ENCODE measurements at regions not wholly inside any gene's neighbourhood (a gene's known extent, or its start where the extent isn't known, plus 50 kb on each side); places are given as distances from the start of the nearest gene placed in this dataset.
"Not testable (repeated sequence)": the region's sequence is repeated elsewhere in the genome, so short reads cannot be mapped to it uniquely, and the experiment has no call there.

GRCh38 chr2:187610450-187610849 is 56.2 kb upstream of the TFPI start:
- DNase-seq = not testable (repeated sequence)

GRCh38 chr2:187612857-187613256 is 58.6 kb upstream of the TFPI start:
- DNase-seq = no peak

GRCh38 chr2:187614756-187615155 is 60.5 kb upstream of the TFPI start:
- DNase-seq = no peak

GRCh38 chr2:187615364-187615763 is 61.1 kb upstream of the TFPI start:
- no peak for DNase-seq

- DNase-seq = no peak
These were observed 61.7 kb upstream of the TFPI start for GRCh38 chr2:187615902-187616301.

GRCh38 chr2:187617120-187617519 is 62.9 kb upstream of the TFPI start:
- no peak for DNase-seq

GRCh38 chr2:187617905-187618304 is 63.7 kb upstream of the TFPI start:
- no peak for DNase-seq

- no peak for DNase-seq
These were observed 64.6 kb upstream of the TFPI start for GRCh38 chr2:187618813-187619212.

- no peak for DNase-seq
These were observed 72.9 kb upstream of the TFPI start for GRCh38 chr2:187627153-187627552.

- not testable (repeated sequence) for DNase-seq
These were observed 82.6 kb upstream of the TFPI start for GRCh38 chr2:187636731-187637391.

GRCh38 chr2:187637392-187637740 is 83.1 kb upstream of the TFPI start:
- not testable (repeated sequence) for DNase-seq

GRCh38 chr2:187637771-187638170 is 83.5 kb upstream of the TFPI start:
- not testable (repeated sequence) for DNase-seq

GRCh38 chr2:187638840-187639239 is 84.6 kb upstream of the TFPI start:
- no peak for DNase-seq

- no peak for DNase-seq
These were observed 86.8 kb upstream of the TFPI start for GRCh38 chr2:187640926-187641510.

- DNase-seq = no peak
These were observed 88.3 kb upstream of the TFPI start for GRCh38 chr2:187642498-187642897.

GRCh38 chr2:187644486-187644885 is 90.3 kb upstream of the TFPI start:
- DNase-seq = no peak

GRCh38 chr2:187644981-187645380 is 90.7 kb upstream of the TFPI start:
- no peak for DNase-seq

- no peak for DNase-seq
These were observed 92.3 kb upstream of the TFPI start for GRCh38 chr2:187646556-187646955.

GRCh38 chr2:187654535-187654934 is 100.3 kb upstream of the TFPI start:
- DNase-seq = no peak

- DNase-seq = no peak
These were observed 100.8 kb upstream of the TFPI start for GRCh38 chr2:187655001-187655400.

- DNase-seq = no peak
These were observed 101.9 kb upstream of the TFPI start for GRCh38 chr2:187656123-187656522.

- no peak for DNase-seq
These were observed 104.8 kb upstream of the TFPI start for GRCh38 chr2:187658952-187659525.

- DNase-seq = not testable (repeated sequence)
These were observed 121.8 kb upstream of the TFPI start for GRCh38 chr2:187676050-187676449.

- no peak for DNase-seq
These were observed 125.2 kb upstream of the TFPI start for GRCh38 chr2:187679454-187679853.

GRCh38 chr2:187684174-187684573 is 129.9 kb upstream of the TFPI start:
- DNase-seq = no peak
